ENCODE measurements at regions not wholly inside any gene's neighbourhood (a gene's known extent, or its start where the extent isn't known, plus 50 kb on each side); places are given as distances from the start of the nearest gene placed in this dataset.

DNA sequence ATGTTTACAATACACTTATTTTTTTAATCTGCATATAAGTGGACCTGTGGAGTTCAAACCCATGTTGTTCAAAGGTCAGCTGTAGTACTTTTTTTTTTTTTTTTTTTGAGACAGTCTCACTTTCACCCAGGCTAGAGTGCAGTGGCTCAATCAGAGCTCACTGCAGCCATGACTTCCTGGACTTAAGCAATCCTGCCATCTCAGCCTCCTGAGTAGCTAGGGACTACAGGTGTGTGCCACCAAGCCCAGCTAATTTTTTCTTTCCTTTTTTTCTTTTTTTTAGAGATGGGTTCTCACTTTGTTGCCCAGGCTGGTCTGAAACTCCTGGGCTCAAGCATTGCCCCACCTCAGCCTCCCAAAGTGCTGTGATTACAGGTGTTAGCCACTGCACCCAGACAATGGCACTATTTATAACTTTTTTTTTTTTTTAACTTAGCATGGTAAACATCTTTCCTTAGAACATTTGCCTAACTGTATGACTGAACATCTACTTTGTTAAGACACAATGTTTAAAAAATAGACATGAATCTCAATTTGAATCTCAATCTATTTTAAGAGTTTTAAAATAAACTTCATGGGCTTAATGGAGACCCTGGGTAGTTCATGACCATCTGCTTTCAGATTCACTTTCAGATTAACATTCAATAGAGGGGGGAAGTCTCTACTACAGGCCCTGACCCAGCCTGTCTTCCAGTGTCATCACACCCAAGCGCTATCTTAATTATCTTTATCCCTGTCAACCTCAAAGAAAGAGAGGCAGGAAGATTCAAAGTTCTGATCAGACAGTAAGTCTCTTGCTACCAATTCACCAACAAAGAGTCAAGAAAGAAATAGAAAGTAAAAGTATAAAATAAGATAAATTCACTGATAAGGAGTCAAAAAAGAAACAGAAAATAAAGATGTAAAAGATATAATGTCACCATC is 97.7 kb upstream of the DOCK9 start:
- H3K27ac ChIP-seq (ENCODE audit: insufficient read depth, low read length): no peak overlapping the region
- H2BK20ac ChIP-seq (ENCODE audit: low read depth, low read length): no peak overlapping the region
- no peaks in the 10 kb centered on the region; the same call in 1 of the 2 replicates for H3K9me1 ChIP-seq (ENCODE audit: insufficient read depth, low read length)
- no peak overlapping the region for H2BK120ac ChIP-seq (ENCODE audit: low read depth, low read length)
- no peak overlapping the region for H3K9ac ChIP-seq (ENCODE audit: low read depth, low read length)
- no peaks in the 10 kb centered on the region; the same call in 1 of the 2 replicates for H3K27me3 ChIP-seq (ENCODE audit: control insufficient read depth, insufficient read depth, low read length)
- no peak overlapping the region for H2BK15ac ChIP-seq (ENCODE audit: low read depth, low read length)
- WGBS, 2 experiments (ENCODE audit: extremely low coverage in 2 of 2, insufficient read length in 1 of 2): no CpG with 5 or more reads among the region's 1 CpG
- no peak overlapping the region for H3K18ac ChIP-seq (ENCODE audit: low read depth, low read length)
- intact Hi-C loops (cut with micrococcal nuclease): no loop called here
- no peak overlapping the region for H2AK5ac ChIP-seq (ENCODE audit: low read depth, low read length)
- H3K56ac ChIP-seq (ENCODE audit: extremely low read depth, insufficient read depth, low read length): no peak overlapping the region
- ChIA-PET POLR2A (ENCODE audit: unreplicated experiment) (no interaction called here), CTCF (no interaction called here)
- H4K20me1 ChIP-seq (ENCODE audit: insufficient read depth, low read length): no peaks in the 10 kb centered on the region
- H3K9me3 ChIP-seq (ENCODE audit: control insufficient read depth, insufficient read depth, low read length): peaks cover 9% of the 10 kb centered on the region
- no peak overlapping the region for H4K8ac ChIP-seq (ENCODE audit: low read depth in 2 of 2, low read length in 2 of 2)
- H3K4me1 ChIP-seq (ENCODE audit: control insufficient read depth, insufficient read depth, low read length): no peaks in the 10 kb centered on the region
- H2AK9ac ChIP-seq (replicated peaks; ENCODE audit: low read depth, low read length, poor library complexity): no peak overlapping the region
- H3K4me2 ChIP-seq (ENCODE audit: low read depth, low read length): no peak overlapping the region
- no TSS peak for BruUV-seq (replicated peaks)
- no peak for TF ChIP-seq RCOR1 (IDR thresholded peaks at IDR 0.05; ENCODE audit: insufficient replicate concordance, low read length)
- ATAC-seq (ENCODE audit: low read depth) (no peak), DNase-seq (no peak)
- dilution Hi-C loops (cut with HindIII; ENCODE audit: low sequenced_read_pairs, unreplicated experiment): no loop called here
- H2BK5ac ChIP-seq (ENCODE audit: low read depth, low read length, poor library complexity, severe bottlenecking): no peak overlapping the region
- H4K5ac ChIP-seq (ENCODE audit: low read depth, low read length): no peak overlapping the region
- H2AFZ ChIP-seq (replicated peaks; ENCODE audit: low read length, poor library complexity): no peak overlapping the region
- H3K4ac ChIP-seq (ENCODE audit: low read depth, low read length): no peak overlapping the region
- in situ Hi-C loops (cut with MboI; ENCODE audit: low sequenced_read_pairs): no loop called here
- H3K23ac ChIP-seq (ENCODE audit: low read depth, low read length): no peak overlapping the region
- H3K36me3 ChIP-seq (ENCODE audit: control insufficient read depth, insufficient read depth, low read length): no peaks in the 10 kb centered on the region
- H4K91ac ChIP-seq (ENCODE audit: insufficient read depth, low read depth, low read length): no peak overlapping the region
- H3K79me1 ChIP-seq (ENCODE audit: low read depth in 1 of 2, low read length in 2 of 2): peaks cover 0 to 7% of the 10 kb centered on the region in 2 experiments; a peak in 2 of 4 replicates
- no peak overlapping the region for H3K4me3 ChIP-seq (ENCODE audit: insufficient read depth, low read depth, low read length)
- no peak overlapping the region for H3K14ac ChIP-seq (replicated peaks; ENCODE audit: low read depth, low read length)
